Activated T-helper 17 cell treated with anti-CD3 and anti-CD28 coated beads, Interleukin-2, amount 50 U/mL, for 72 hours (primary cell): ENCODE measurements at regions not wholly inside any gene's neighbourhood (a gene's known extent, or its start where the extent isn't known, plus 50 kb on each side); places are given as distances from the start of the nearest gene placed in this dataset.
A peak's percentile ranks its signal among the peaks of the same experiment; 100 is the strongest.
"Not testable (repeated sequence)": the region's sequence is repeated elsewhere in the genome, so short reads cannot be mapped to it uniquely, and the experiment has no call there.

Source experiments
- ATAC-seq: fragments of 150-1000 bp; cut with Tn5 transposase; replicated peaks from 2 replicates; pipeline ENCODE4 v1.10.0; 2021; ENCODE audit warnings: mild to moderate bottlenecking, moderate library complexity
- H3K27ac Mint-ChIP-seq: one replicate; pipeline ENCODE4 v1.8.0; 2022; ENCODE audit warnings: mixed read lengths
- H3K27me3 Mint-ChIP-seq: one replicate; pipeline ENCODE4 v1.8.0; 2022; ENCODE audit warnings: mixed read lengths
- H3K36me3 Mint-ChIP-seq: one replicate; pipeline ENCODE4 v1.8.0; 2022; ENCODE audit warnings: low read depth, mild to moderate bottlenecking, mixed read lengths
- H3K4me1 Mint-ChIP-seq: one replicate; pipeline ENCODE4 v1.8.0; 2022; ENCODE audit warnings: mixed read lengths
- H3K4me3 Mint-ChIP-seq: one replicate; pipeline ENCODE4 v1.8.0; 2022; ENCODE audit warnings: mild to moderate bottlenecking, mixed read lengths
- H3K9me3 Mint-ChIP-seq: one replicate; pipeline ENCODE4 v1.8.0; 2022; ENCODE audit warnings: mixed read lengths

- Mint-ChIP-seq H3K4me1 (no peaks in the 10 kb centered on the region), H3K27ac (no peak overlapping the region), H3K27me3 (peaks cover 30% of the 10 kb centered on the region), H3K4me3 (no peak overlapping the region), H3K9me3 (peaks cover 5% of the 10 kb centered on the region), H3K36me3 (no peaks in the 10 kb centered on the region)
- ATAC-seq, result no peak
Observed at GRCh38 chr5:111643499-111643898, 113.5 kb downstream of the NREP start.

DNA sequence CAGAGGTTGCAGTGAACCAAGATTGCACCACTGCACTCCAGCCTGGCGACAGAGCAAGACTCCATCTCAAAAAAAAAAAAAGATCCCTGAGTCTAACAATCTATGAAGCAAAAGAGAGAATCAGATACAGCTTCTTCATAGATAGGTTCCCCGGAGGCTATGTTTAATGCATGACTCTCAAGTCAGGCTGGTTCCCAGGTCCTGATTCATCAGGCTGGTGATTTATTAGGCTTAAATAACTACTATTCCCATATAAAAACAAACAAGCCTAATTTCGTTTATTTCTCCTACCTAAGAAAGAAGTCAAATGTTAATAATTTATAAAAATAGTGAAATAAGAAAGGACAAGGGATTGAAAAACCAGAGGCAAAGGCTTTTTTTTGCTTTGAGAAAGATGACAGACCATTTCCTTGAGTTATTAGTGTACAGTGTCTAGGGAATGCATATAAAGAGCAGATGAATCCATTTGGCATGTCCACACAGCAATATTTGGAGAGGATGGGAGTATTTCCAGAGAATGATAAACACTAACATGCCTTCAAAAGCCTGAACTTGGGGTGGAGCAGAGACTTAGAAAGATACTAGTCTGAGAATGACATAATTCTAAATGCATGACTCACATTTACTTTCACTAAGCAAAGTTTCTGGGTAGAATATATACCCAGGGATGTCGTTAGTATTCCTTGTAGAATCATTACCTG lies 115.3 kb downstream of the NREP start:
- Mint-ChIP-seq H3K27me3 (peaks cover 26% of the 10 kb centered on the region), H3K4me1 (no peaks in the 10 kb centered on the region), H3K27ac (no peak overlapping the region), H3K4me3 (no peak overlapping the region), H3K36me3 (no peaks in the 10 kb centered on the region), H3K9me3 (peaks cover 5% of the 10 kb centered on the region)
- ATAC-seq, result no peak

DNA sequence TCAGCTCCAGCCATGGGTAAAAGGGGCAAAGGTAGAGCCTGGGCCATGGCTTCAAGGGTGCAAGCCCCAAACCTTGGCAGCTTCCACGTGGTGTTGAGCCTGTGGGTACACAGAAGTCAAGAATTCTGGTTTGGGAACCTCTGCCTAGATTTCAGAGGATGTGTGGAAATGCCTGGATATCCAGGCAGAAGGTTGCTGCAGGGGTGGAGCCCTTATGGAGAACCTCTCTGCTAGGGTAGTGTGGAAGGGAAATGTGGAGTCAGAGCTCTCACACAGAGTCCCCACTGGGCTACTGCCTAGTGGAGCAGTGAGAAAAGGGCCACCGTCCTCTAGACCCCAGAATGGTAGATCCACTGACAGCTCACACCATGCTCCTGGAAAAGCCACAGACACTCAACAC lies 117.1 kb downstream of the NREP start:
- H3K27me3 Mint-ChIP-seq, result peaks cover 16% of the 10 kb centered on the region
- ATAC-seq, result no peak
- H3K36me3 Mint-ChIP-seq, result no peaks in the 10 kb centered on the region
- H3K9me3 Mint-ChIP-seq, result peaks cover 5% of the 10 kb centered on the region
- H3K27ac Mint-ChIP-seq, result no peak overlapping the region
- H3K4me3 Mint-ChIP-seq, result no peak overlapping the region
- no peaks in the 10 kb centered on the region for H3K4me1 Mint-ChIP-seq

DNA sequence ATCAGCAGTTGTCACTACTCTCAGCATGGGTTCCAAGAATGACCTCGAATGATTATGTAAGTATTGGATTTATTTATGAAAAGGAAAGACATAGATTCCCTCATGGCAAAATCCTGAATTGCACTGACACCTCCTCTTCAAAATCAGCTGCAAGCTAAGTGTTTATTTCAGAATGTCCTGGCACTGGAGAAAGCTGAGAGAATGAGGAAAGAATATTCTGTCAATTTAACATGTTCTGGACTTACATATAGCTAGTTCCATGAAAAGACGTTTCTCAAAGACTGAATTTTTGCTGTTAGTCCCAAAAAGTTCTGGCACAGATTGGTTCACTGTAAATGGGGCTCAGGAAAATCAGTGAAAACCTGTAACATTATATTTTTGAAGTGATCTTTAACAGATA lies 120.3 kb downstream of the NREP start:
- Mint-ChIP-seq H3K27me3 (peaks cover 8% of the 10 kb centered on the region), H3K9me3 (peaks cover 5% of the 10 kb centered on the region), H3K27ac (no peak overlapping the region), H3K4me3 (no peak overlapping the region), H3K4me1 (no peaks in the 10 kb centered on the region), H3K36me3 (no peaks in the 10 kb centered on the region)
- no peak for ATAC-seq

GRCh38 chr5:111635916-111636570 lies 121.0 kb downstream of the NREP start:
- Mint-ChIP-seq H3K4me3 (no peak overlapping the region), H3K9me3 (peaks cover 5% of the 10 kb centered on the region), H3K36me3 (no peaks in the 10 kb centered on the region)

GRCh38 chr5:111635151-111635902 lies 121.7 kb downstream of the NREP start:
- no peak overlapping the region for H3K4me3 Mint-ChIP-seq
- H3K9me3 Mint-ChIP-seq, result peaks cover 5% of the 10 kb centered on the region
- H3K36me3 Mint-ChIP-seq, result no peaks in the 10 kb centered on the region
- H3K27ac Mint-ChIP-seq, result no peak overlapping the region
- no peak for ATAC-seq
- peaks cover 7% of the 10 kb centered on the region for H3K27me3 Mint-ChIP-seq
- H3K4me1 Mint-ChIP-seq, result no peaks in the 10 kb centered on the region

More at GRCh38 chr5:111635916-111636570, 121.0 kb downstream of the NREP start:
- no peak for ATAC-seq
- Mint-ChIP-seq H3K27me3 (peaks cover 7% of the 10 kb centered on the region), H3K4me1 (no peaks in the 10 kb centered on the region), H3K27ac (no peak overlapping the region)

- H3K4me1 Mint-ChIP-seq, result no peaks in the 10 kb centered on the region
- H3K27ac Mint-ChIP-seq, result no peak overlapping the region
- ATAC-seq, result no peak
- no peaks in the 10 kb centered on the region for H3K36me3 Mint-ChIP-seq
- no peak overlapping the region for H3K4me3 Mint-ChIP-seq
- H3K27me3 Mint-ChIP-seq, result peaks cover 4% of the 10 kb centered on the region
- H3K9me3 Mint-ChIP-seq, result no peaks in the 10 kb centered on the region
Observed at GRCh38 chr5:111631328-111631727, 119.0 kb upstream of the STARD4 start.

- no peaks in the 10 kb centered on the region for H3K4me1 Mint-ChIP-seq
- peaks cover 3% of the 10 kb centered on the region for H3K9me3 Mint-ChIP-seq
- no peaks in the 10 kb centered on the region for H3K36me3 Mint-ChIP-seq
- no peak for ATAC-seq
- H3K4me3 Mint-ChIP-seq, result no peak overlapping the region
- H3K27me3 Mint-ChIP-seq, result peaks cover 4% of the 10 kb centered on the region
- H3K27ac Mint-ChIP-seq, result no peak overlapping the region
Observed at GRCh38 chr5:111628901-111629300, 116.6 kb upstream of the STARD4 start.

- ATAC-seq, result peak; percentile 88
- Mint-ChIP-seq H3K4me1 (no peaks in the 10 kb centered on the region), H3K27me3 (peaks cover 4% of the 10 kb centered on the region), H3K36me3 (no peaks in the 10 kb centered on the region), H3K4me3 (no peak overlapping the region), H3K27ac (no peak overlapping the region), H3K9me3 (peaks cover 3% of the 10 kb centered on the region)
Observed at GRCh38 chr5:111627862-111628261, 115.5 kb upstream of the STARD4 start.

- no peaks in the 10 kb centered on the region for H3K4me1 Mint-ChIP-seq
- no peak overlapping the region for H3K27ac Mint-ChIP-seq
- H3K27me3 Mint-ChIP-seq, result no peaks in the 10 kb centered on the region
- ATAC-seq, result no peak
- H3K9me3 Mint-ChIP-seq, result peaks cover 3% of the 10 kb centered on the region
- H3K36me3 Mint-ChIP-seq, result no peaks in the 10 kb centered on the region
- no peak overlapping the region for H3K4me3 Mint-ChIP-seq
Observed at GRCh38 chr5:111626473-111627148, 114.3 kb upstream of the STARD4 start.

- no peak for ATAC-seq
- peaks cover 3% of the 10 kb centered on the region for H3K9me3 Mint-ChIP-seq
- H3K27ac Mint-ChIP-seq, result no peak overlapping the region
- peaks cover 22% of the 10 kb centered on the region for H3K27me3 Mint-ChIP-seq
- no peaks in the 10 kb centered on the region for H3K4me1 Mint-ChIP-seq
- no peaks in the 10 kb centered on the region for H3K36me3 Mint-ChIP-seq
- H3K4me3 Mint-ChIP-seq, result no peak overlapping the region
Observed at GRCh38 chr5:111618623-111619271, 106.4 kb upstream of the STARD4 start.

GRCh38 chr5:111615054-111615453 lies 102.7 kb upstream of the STARD4 start:
- Mint-ChIP-seq H3K4me1 (no peaks in the 10 kb centered on the region), H3K9me3 (peaks cover 10% of the 10 kb centered on the region), H3K27ac (no peak overlapping the region), H3K36me3 (no peaks in the 10 kb centered on the region), H3K4me3 (no peak overlapping the region), H3K27me3 (peaks cover 33% of the 10 kb centered on the region)
- no peak for ATAC-seq

GRCh38 chr5:111612013-111612630 lies 99.8 kb upstream of the STARD4 start:
- H3K27ac Mint-ChIP-seq, H3K4me3 Mint-ChIP-seq, ATAC-seq, H3K4me1 Mint-ChIP-seq, H3K36me3 Mint-ChIP-seq: not testable (repeated sequence)
- Mint-ChIP-seq H3K27me3 (peaks cover 19% of the 10 kb centered on the region), H3K9me3 (peaks cover 10% of the 10 kb centered on the region)

GRCh38 chr5:111606194-111606593 lies 93.9 kb upstream of the STARD4 start:
- peaks cover 6% of the 10 kb centered on the region for H3K9me3 Mint-ChIP-seq
- H3K4me3 Mint-ChIP-seq, result no peak overlapping the region
- H3K27ac Mint-ChIP-seq, result no peak overlapping the region
- no peak for ATAC-seq
- H3K4me1 Mint-ChIP-seq, result no peaks in the 10 kb centered on the region
- peaks cover 18% of the 10 kb centered on the region for H3K27me3 Mint-ChIP-seq
- H3K36me3 Mint-ChIP-seq, result no peaks in the 10 kb centered on the region
